Astrocyte (in vitro differentiated cells and primary cell): ENCODE measurements at regions not wholly inside any gene's neighbourhood (a gene's known extent, or its start where the extent isn't known, plus 50 kb on each side); places are given as distances from the start of the nearest gene placed in this dataset.

Experiments
- DNase-seq: peaks from one replicate; pipeline ENCODE4 v3.0.0-alpha.2; 2010; ENCODE audit warnings: low read depth
- FAIRE-seq: peaks from 2 replicates; lab custom pipeline; 2011; peaks lifted over from hg19 to GRCh38; lab: Jason Lieb, UNC
- H2AFZ ChIP-seq: 2 replicates; pipeline ENCODE4 v1.6.0; 2012; ENCODE audit warnings: low read depth, low read length, inconsistent platforms
- H3K27ac ChIP-seq: 2 replicates; pipeline ENCODE4 v1.5.1; 2011; ENCODE audit warnings: low read depth, low read length, inconsistent platforms
- H3K27me3 ChIP-seq: 2 replicates; pipeline ENCODE4 v1.6.0; 2011; ENCODE audit warnings: low read length, inconsistent platforms; ENCODE audit not compliant: insufficient read depth
- H3K36me3 ChIP-seq: 2 replicates; pipeline ENCODE4 v1.5.1; 2011; ENCODE audit warnings: low read length, inconsistent platforms; ENCODE audit not compliant: insufficient read depth
- H3K4me1 ChIP-seq: 2 replicates; pipeline ENCODE4 v1.5.1; 2011; ENCODE audit warnings: low read length, inconsistent platforms; ENCODE audit not compliant: insufficient read depth
- H3K4me2 ChIP-seq: 2 replicates; pipeline ENCODE4 v1.6.0; 2012; ENCODE audit warnings: low read length, inconsistent platforms
- H3K4me3 ChIP-seq: 2 replicates; pipeline ENCODE4 v1.5.1; 2011; ENCODE audit warnings: low read depth, mild to moderate bottlenecking, low read length, inconsistent platforms; ENCODE audit not compliant: insufficient read depth
- H3K79me2 ChIP-seq: 2 replicates; pipeline ENCODE4 v1.6.0; 2012; ENCODE audit warnings: mild to moderate bottlenecking, low read length, inconsistent platforms; ENCODE audit not compliant: insufficient read depth
- H3K9ac ChIP-seq: 2 replicates; pipeline ENCODE4 v1.6.0; 2012; ENCODE audit warnings: mild to moderate bottlenecking, low read length, inconsistent platforms
- H3K9me3 ChIP-seq: 2 replicates; pipeline ENCODE4 v1.5.1; 2012; ENCODE audit warnings: low read depth, mild to moderate bottlenecking, low read length, inconsistent platforms; ENCODE audit not compliant: insufficient read depth
- H4K20me1 ChIP-seq: 2 replicates; pipeline ENCODE4 v1.6.0; 2012; ENCODE audit warnings: low read length, inconsistent platforms; ENCODE audit not compliant: insufficient read depth
- H3K27ac Mint-ChIP-seq: one replicate; pipeline ENCODE4 v1.8.0; 2021; ENCODE audit warnings: mild to moderate bottlenecking, mixed read lengths; ENCODE audit not compliant: unreplicated experiment
- H3K27me3 Mint-ChIP-seq: one replicate; pipeline ENCODE4 v1.8.0; 2021; ENCODE audit warnings: low read depth, mixed read lengths; ENCODE audit not compliant: unreplicated experiment
- H3K36me3 Mint-ChIP-seq: one replicate; pipeline ENCODE4 v1.8.0; 2021; ENCODE audit warnings: low read depth, mixed read lengths; ENCODE audit not compliant: unreplicated experiment
- H3K4me1 Mint-ChIP-seq: one replicate; pipeline ENCODE4 v1.8.0; 2021; ENCODE audit warnings: low read depth, mixed read lengths; ENCODE audit not compliant: unreplicated experiment
- H3K4me3 Mint-ChIP-seq: one replicate; pipeline ENCODE4 v1.8.0; 2021; ENCODE audit warnings: mild to moderate bottlenecking, moderate library complexity, mixed read lengths; ENCODE audit not compliant: unreplicated experiment
- H3K9me3 Mint-ChIP-seq: one replicate; pipeline ENCODE4 v1.8.0; 2021; ENCODE audit warnings: mild to moderate bottlenecking, mixed read lengths; ENCODE audit not compliant: unreplicated experiment
- EZH2 ChIP-seq: IDR thresholded peaks from 2 replicates; pipeline ENCODE4 v1.6.1; 2012; ENCODE audit warnings: mild to moderate bottlenecking, low read length, inconsistent platforms; ENCODE audit not compliant: insufficient read depth
- TF ChIP-seq, protein P1 (sequence below): IDR thresholded peaks from 2 replicates; pipeline ENCODE4 v1.5.1; 2011; ENCODE audit warnings: low read depth, mild to moderate bottlenecking, inconsistent platforms, low read length, moderate library complexity; ENCODE audit not compliant: insufficient read depth

DNA sequence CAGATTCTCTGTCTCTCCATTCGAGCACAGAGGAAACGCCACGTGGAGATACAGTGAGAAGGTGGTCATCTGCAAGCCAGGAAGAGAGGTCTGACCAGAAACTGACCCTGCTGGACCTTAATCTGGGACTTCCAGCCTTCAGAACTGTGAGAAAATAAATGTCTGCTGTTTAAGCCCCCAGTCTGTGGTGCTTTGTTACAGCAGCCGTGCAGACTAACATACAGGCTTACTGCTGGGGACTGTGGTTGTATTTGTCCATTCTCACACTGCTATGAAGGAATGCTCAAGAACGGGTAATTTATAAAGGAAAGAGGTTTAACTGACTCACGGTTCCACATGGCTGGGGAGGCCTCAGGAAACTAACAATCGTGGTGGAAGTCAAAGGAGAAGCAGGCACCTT, 432.7 kb downstream of the IRS1 start:
- Mint-ChIP-seq H3K4me3 (no peak overlapping the region), H3K27me3 (no peaks in the 10 kb centered on the region), H3K4me1 (peaks cover 3% of the 10 kb centered on the region), H3K36me3 (no peaks in the 10 kb centered on the region), H3K27ac (no peak overlapping the region), H3K9me3 (peaks cover 1% of the 10 kb centered on the region)
- no peaks in the 10 kb centered on the region for H3K9me3 ChIP-seq
- H3K27me3 ChIP-seq = no peaks in the 10 kb centered on the region
- no peak for FAIRE-seq
- no peaks in the 10 kb centered on the region for H3K79me2 ChIP-seq
- H3K4me1 ChIP-seq = no peaks in the 10 kb centered on the region
- no peak overlapping the region for H2AFZ ChIP-seq
- no peaks in the 10 kb centered on the region for H4K20me1 ChIP-seq
- H3K4me3 ChIP-seq = no peak overlapping the region
- H3K36me3 ChIP-seq = no peaks in the 10 kb centered on the region
- TF ChIP-seq, protein P1, sequence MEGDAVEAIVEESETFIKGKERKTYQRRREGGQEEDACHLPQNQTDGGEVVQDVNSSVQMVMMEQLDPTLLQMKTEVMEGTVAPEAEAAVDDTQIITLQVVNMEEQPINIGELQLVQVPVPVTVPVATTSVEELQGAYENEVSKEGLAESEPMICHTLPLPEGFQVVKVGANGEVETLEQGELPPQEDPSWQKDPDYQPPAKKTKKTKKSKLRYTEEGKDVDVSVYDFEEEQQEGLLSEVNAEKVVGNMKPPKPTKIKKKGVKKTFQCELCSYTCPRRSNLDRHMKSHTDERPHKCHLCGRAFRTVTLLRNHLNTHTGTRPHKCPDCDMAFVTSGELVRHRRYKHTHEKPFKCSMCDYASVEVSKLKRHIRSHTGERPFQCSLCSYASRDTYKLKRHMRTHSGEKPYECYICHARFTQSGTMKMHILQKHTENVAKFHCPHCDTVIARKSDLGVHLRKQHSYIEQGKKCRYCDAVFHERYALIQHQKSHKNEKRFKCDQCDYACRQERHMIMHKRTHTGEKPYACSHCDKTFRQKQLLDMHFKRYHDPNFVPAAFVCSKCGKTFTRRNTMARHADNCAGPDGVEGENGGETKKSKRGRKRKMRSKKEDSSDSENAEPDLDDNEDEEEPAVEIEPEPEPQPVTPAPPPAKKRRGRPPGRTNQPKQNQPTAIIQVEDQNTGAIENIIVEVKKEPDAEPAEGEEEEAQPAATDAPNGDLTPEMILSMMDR = no peak
- TF ChIP-seq EZH2 = no peak
- H3K27ac ChIP-seq = no peak overlapping the region
- H3K9ac ChIP-seq = no peak overlapping the region
- no peak overlapping the region for H3K4me2 ChIP-seq
- DNase-seq = no peak

DNA sequence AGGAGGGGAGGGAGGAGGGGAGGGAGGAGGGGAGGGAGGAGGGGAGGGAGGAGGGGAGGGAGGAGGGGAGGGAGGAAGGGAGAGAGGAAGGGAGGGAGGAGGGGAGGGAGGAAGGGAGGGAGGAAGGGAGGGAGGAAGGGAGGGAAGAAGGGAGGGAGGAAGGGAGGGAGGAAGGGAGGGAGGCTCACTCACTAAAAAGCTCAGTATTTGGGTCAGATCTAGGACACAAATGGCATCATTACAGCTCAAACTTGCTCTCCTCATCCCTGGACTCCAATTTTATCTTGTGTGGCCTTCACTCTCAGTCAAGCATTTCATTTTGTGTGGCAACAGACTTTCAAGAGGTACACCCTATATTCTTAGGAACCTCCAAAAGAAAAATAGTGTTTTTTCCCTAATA, 435.4 kb downstream of the IRS1 start:
- FAIRE-seq (no peak), DNase-seq (no peak)
- Mint-ChIP-seq H3K27me3 (no peaks in the 10 kb centered on the region), H3K9me3 (peaks cover 1% of the 10 kb centered on the region), H3K27ac (no peak overlapping the region), H3K4me1 (peaks cover 3% of the 10 kb centered on the region), H3K4me3 (no peak overlapping the region), H3K36me3 (no peaks in the 10 kb centered on the region)
- H3K4me2 ChIP-seq = no peak overlapping the region
- H3K27me3 ChIP-seq = no peaks in the 10 kb centered on the region
- H3K79me2 ChIP-seq = no peaks in the 10 kb centered on the region
- no peak overlapping the region for H3K9ac ChIP-seq
- TF ChIP-seq, protein P1 = no peak
- TF ChIP-seq EZH2 = no peak
- H3K4me1 ChIP-seq = no peaks in the 10 kb centered on the region
- no peaks in the 10 kb centered on the region for H3K9me3 ChIP-seq
- no peaks in the 10 kb centered on the region for H4K20me1 ChIP-seq
- H2AFZ ChIP-seq = no peak overlapping the region
- no peak overlapping the region for H3K27ac ChIP-seq
- H3K4me3 ChIP-seq = no peak overlapping the region
- no peaks in the 10 kb centered on the region for H3K36me3 ChIP-seq

DNA sequence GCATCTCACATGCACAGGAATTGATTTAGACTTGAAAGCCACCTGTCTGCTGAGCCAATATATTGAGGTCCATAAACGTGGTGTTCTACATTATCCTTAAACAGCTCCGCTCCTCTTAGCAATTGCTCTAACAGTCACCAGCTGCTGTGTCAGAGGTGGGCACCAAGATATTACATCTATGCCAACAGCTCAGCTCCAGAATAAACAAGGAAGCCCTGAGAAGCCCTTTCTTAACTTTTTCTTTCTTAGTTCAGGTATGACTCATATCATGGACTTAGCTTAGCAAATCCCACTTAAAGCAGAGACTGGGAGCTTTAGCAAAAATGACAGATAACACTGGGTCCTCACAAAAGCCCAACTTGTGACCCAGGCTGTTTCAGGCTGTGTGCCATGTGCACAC, 436.6 kb downstream of the IRS1 start:
- Mint-ChIP-seq H3K9me3 (peaks cover 1% of the 10 kb centered on the region), H3K27me3 (no peaks in the 10 kb centered on the region), H3K36me3 (no peaks in the 10 kb centered on the region), H3K4me1 (peaks cover 3% of the 10 kb centered on the region), H3K4me3 (no peak overlapping the region), H3K27ac (no peak overlapping the region)
- Histone ChIP-seq H3K9ac (no peak overlapping the region), H3K4me1 (no peaks in the 10 kb centered on the region), H3K36me3 (no peaks in the 10 kb centered on the region), H4K20me1 (no peaks in the 10 kb centered on the region), H2AFZ (no peak overlapping the region), H3K9me3 (no peaks in the 10 kb centered on the region), H3K79me2 (no peaks in the 10 kb centered on the region), H3K4me3 (no peak overlapping the region), H3K4me2 (no peak overlapping the region), H3K27ac (no peak overlapping the region), H3K27me3 (no peaks in the 10 kb centered on the region)
- TF ChIP-seq EZH2 = no peak
- TF ChIP-seq, protein P1 = no peak
- peak; percentile 58 for DNase-seq
- no peak for FAIRE-seq
